ENCODE measurements at regions not wholly inside any gene's neighbourhood (a gene's known extent, or its start where the extent isn't known, plus 50 kb on each side); places are given as distances from the start of the nearest gene placed in this dataset.

- H3K4me1 ChIP-seq: no peaks in the 10 kb centered on the region
- no peaks in the 10 kb centered on the region for H3K36me3 ChIP-seq
- H3K27me3 ChIP-seq: no peaks in the 10 kb centered on the region
- TF ChIP-seq POLR2A (IDR thresholded peaks at IDR 0.05): no peak
- TF ChIP-seq CTCF (IDR thresholded peaks at IDR 0.05 in 4 of 5, conservative IDR thresholded peaks at IDR 0.05 in 1 of 5): no peak
- H3K27ac ChIP-seq: no peak overlapping the region
- in situ Hi-C loops (cut with MboI; ENCODE audit: low sequenced_read_pairs in 4 of 4) (no loop called here), intact Hi-C loops (cut with DNase I; ENCODE audit: low total_unique reads) (no loop called here)
- ATAC-seq (no peak), DNase-seq (no peak)
- no peak overlapping the region for H3K4me3 ChIP-seq
- H3K9me3 ChIP-seq: no peaks in the 10 kb centered on the region
Measured at GRCh38 chr14:42374332-42374731, 767.7 kb downstream of the LRFN5 start.

- no peaks in the 10 kb centered on the region for H3K4me1 ChIP-seq
Measured at GRCh38 chr14:42370056-42370455, 763.4 kb downstream of the LRFN5 start.

GRCh38 chr14:42368234-42368633 lies 761.6 kb downstream of the LRFN5 start:
- no peaks in the 10 kb centered on the region for H3K27me3 ChIP-seq
- H3K36me3 ChIP-seq: no peaks in the 10 kb centered on the region
- intact Hi-C loops (cut with DNase I; ENCODE audit: low total_unique reads) (no loop called here), in situ Hi-C loops (cut with MboI; ENCODE audit: low sequenced_read_pairs in 4 of 4) (no loop called here)
- H3K9me3 ChIP-seq: no peaks in the 10 kb centered on the region
- ATAC-seq: no peak
- no peak overlapping the region for H3K27ac ChIP-seq
- TF ChIP-seq POLR2A (IDR thresholded peaks at IDR 0.05): no peak
- TF ChIP-seq CTCF (IDR thresholded peaks at IDR 0.05 in 4 of 5, conservative IDR thresholded peaks at IDR 0.05 in 1 of 5): no peak
- no peak for DNase-seq
- H3K4me3 ChIP-seq: no peak overlapping the region
- no peaks in the 10 kb centered on the region for H3K4me1 ChIP-seq

More at GRCh38 chr14:42370056-42370455, 763.4 kb downstream of the LRFN5 start:
- H3K36me3 ChIP-seq: no peaks in the 10 kb centered on the region
- H3K4me3 ChIP-seq: no peak overlapping the region
- in situ Hi-C loops (cut with MboI; ENCODE audit: low sequenced_read_pairs in 4 of 4) (no loop called here), intact Hi-C loops (cut with DNase I; ENCODE audit: low total_unique reads) (no loop called here)
- no peaks in the 10 kb centered on the region for H3K27me3 ChIP-seq
- no peaks in the 10 kb centered on the region for H3K9me3 ChIP-seq
- DNase-seq (no peak), ATAC-seq (no peak)
- no peak overlapping the region for H3K27ac ChIP-seq
- no peak for TF ChIP-seq POLR2A (IDR thresholded peaks at IDR 0.05)
- TF ChIP-seq CTCF (IDR thresholded peaks at IDR 0.05 in 4 of 5, conservative IDR thresholded peaks at IDR 0.05 in 1 of 5): no peak

GRCh38 chr14:42353315-42353714 lies 746.6 kb downstream of the LRFN5 start:
- intact Hi-C loops (cut with DNase I; ENCODE audit: low total_unique reads) (no loop called here), in situ Hi-C loops (cut with MboI; ENCODE audit: low sequenced_read_pairs in 4 of 4) (no loop called here)
- Histone ChIP-seq H3K4me1 (no peaks in the 10 kb centered on the region), H3K4me3 (no peak overlapping the region), H3K9me3 (no peaks in the 10 kb centered on the region), H3K36me3 (no peaks in the 10 kb centered on the region), H3K27me3 (no peaks in the 10 kb centered on the region), H3K27ac (no peak overlapping the region)
- TF ChIP-seq POLR2A (IDR thresholded peaks at IDR 0.05): no peak
- no peak for TF ChIP-seq CTCF (IDR thresholded peaks at IDR 0.05 in 4 of 5, conservative IDR thresholded peaks at IDR 0.05 in 1 of 5)
- DNase-seq (no peak), ATAC-seq (no peak)

- H3K27ac ChIP-seq: no peak overlapping the region
- TF ChIP-seq CTCF (IDR thresholded peaks at IDR 0.05 in 4 of 5, conservative IDR thresholded peaks at IDR 0.05 in 1 of 5): no peak
- no peak for TF ChIP-seq POLR2A (IDR thresholded peaks at IDR 0.05)
- no peak for DNase-seq
- H3K36me3 ChIP-seq: no peaks in the 10 kb centered on the region
- no peaks in the 10 kb centered on the region for H3K9me3 ChIP-seq
- intact Hi-C loops (cut with DNase I; ENCODE audit: low total_unique reads): no loop called here
- no peaks in the 10 kb centered on the region for H3K27me3 ChIP-seq
- no peak for ATAC-seq
- no peaks in the 10 kb centered on the region for H3K4me1 ChIP-seq
- no peak overlapping the region for H3K4me3 ChIP-seq
- in situ Hi-C loops (cut with MboI; ENCODE audit: low sequenced_read_pairs in 4 of 4): no loop called here
Measured at GRCh38 chr14:42335918-42336317, 729.2 kb downstream of the LRFN5 start.

All from gastrocnemius medialis (tissue), 4 donors.